Naive thymus-derived CD8-positive, alpha-beta T cell (primary cell): ENCODE measurements at regions not wholly inside any gene's neighbourhood (a gene's known extent, or its start where the extent isn't known, plus 50 kb on each side); places are given as distances from the start of the nearest gene placed in this dataset.

Source experiments
- ATAC-seq, 2 donors: fragments of 150-1000 bp; cut with Tn5 transposase in 1 of 2; sonication (Bioruptor Pico), chemical (Tn5 transposase) in 1 of 2; 1 replicate in 1 of 2; 2 replicates in 1 of 2; pipeline ENCODE4 v1.10.0; 2021; ENCODE audit warnings: mild to moderate bottlenecking in 2 of 2, moderate library complexity in 2 of 2
- POLR2A ChIA-PET: fragments of 350-600 bp; sonication (Branson Sonifier 250); formaldehyde crosslinking; loops from one replicate; lab custom pipeline; 2021; ENCODE audit warnings: antibody characterized with exemption; lab: Charles Lee
- DNase-seq, 10 donors: peaks; one replicate each; pipeline versions ENCODE4 v3.0.0 to v3.0.0-alpha.2; 2020 to 2022
- H3K27ac Mint-ChIP-seq, 10 donors: one replicate each; pipeline ENCODE4 v1.8.0; 2020 to 2022; ENCODE audit warnings: mild to moderate bottlenecking in 10 of 10, mixed read lengths in 10 of 10, moderate library complexity in 4 of 10, inconsistent platforms in 1 of 10
- H3K27me3 Mint-ChIP-seq, 5 donors: one replicate each; pipeline ENCODE4 v1.8.0; 2021 to 2022; ENCODE audit warnings: mixed read lengths in 5 of 5
- H3K36me3 Mint-ChIP-seq, 3 donors: one replicate each; pipeline ENCODE4 v1.8.0; 2020 to 2022; ENCODE audit warnings: mixed read lengths in 3 of 3, mild to moderate bottlenecking in 2 of 3, inconsistent platforms in 1 of 3
- H3K4me1 Mint-ChIP-seq, 4 donors: one replicate each; pipeline ENCODE4 v1.8.0; 2021 to 2022; ENCODE audit warnings: mixed read lengths in 4 of 4
- H3K4me3 Mint-ChIP-seq, 10 donors: one replicate each; pipeline ENCODE4 v1.8.0; 2020 to 2022; ENCODE audit warnings: mild to moderate bottlenecking in 10 of 10, mixed read lengths in 10 of 10, moderate library complexity in 6 of 10, inconsistent platforms in 1 of 10
- H3K9me3 Mint-ChIP-seq, 9 donors: one replicate each; pipeline ENCODE4 v1.8.0; 2020 to 2022; ENCODE audit warnings: mixed read lengths in 9 of 9, mild to moderate bottlenecking in 3 of 9, inconsistent platforms in 1 of 9, moderate library complexity in 1 of 9

DNA sequence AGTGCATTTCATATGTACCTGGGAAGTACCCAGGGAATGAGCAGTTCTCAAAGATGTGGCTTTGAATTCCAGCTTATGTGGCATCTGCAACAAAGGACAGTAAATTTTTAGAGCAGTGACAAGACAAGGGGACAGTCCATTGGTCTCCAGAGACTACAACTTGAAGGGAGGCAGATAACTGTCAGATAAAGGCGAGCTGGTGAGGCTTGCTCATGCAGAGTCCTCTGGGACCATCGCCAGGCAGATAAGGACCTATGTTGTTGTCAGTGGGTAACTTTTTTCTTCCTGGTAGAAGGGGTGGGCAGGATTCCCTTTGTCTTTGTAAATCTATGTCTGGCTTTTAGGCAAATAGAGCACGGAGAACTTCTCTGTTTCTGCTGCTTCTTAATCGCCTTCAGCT is 120.2 kb downstream of the ICE1 start:
- no peaks in the 10 kb centered on the region for H3K36me3 Mint-ChIP-seq
- no peaks in the 10 kb centered on the region for H3K9me3 Mint-ChIP-seq
- peaks cover 0 to 28% (median 14%) of the 10 kb centered on the region in 5 donors for H3K27me3 Mint-ChIP-seq
- no peak for DNase-seq
- ATAC-seq: no peak
- H3K4me1 Mint-ChIP-seq: no peaks in the 10 kb centered on the region
- H3K4me3 Mint-ChIP-seq: no peak overlapping the region
- POLR2A ChIA-PET: no interaction called here
- no peak overlapping the region for H3K27ac Mint-ChIP-seq

DNA sequence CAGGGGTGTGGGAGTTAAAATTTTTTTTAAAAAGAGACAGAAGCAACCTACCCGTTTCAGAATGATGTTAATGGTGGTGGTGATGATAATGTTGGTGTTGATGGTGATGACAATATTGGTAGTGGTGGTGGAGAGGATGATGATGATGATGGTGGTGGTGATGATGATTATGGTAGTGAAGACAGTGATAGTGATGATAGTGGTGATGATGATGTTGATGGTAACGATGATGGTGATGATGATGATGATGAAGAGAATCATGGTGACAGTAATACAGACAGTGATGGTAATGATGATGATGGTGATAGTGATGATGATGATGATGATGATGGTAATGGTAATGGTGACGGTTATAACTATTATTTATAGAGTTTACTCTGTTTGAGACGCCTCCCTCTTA is 117.6 kb downstream of the ICE1 start:
- peaks cover 3 to 23% (median 19%) of the 10 kb centered on the region in 5 donors for H3K27me3 Mint-ChIP-seq
- POLR2A ChIA-PET: no interaction called here
- DNase-seq: no peak
- no peaks in the 10 kb centered on the region for H3K36me3 Mint-ChIP-seq
- no peaks in the 10 kb centered on the region for H3K9me3 Mint-ChIP-seq
- no peaks in the 10 kb centered on the region for H3K4me1 Mint-ChIP-seq
- ATAC-seq: no peak
- H3K27ac Mint-ChIP-seq: no peak overlapping the region
- no peak overlapping the region for H3K4me3 Mint-ChIP-seq
